ENCODE measurements at regions not wholly inside any gene's neighbourhood (a gene's known extent, or its start where the extent isn't known, plus 50 kb on each side); places are given as distances from the start of the nearest gene placed in this dataset.

GRCh38 chr2:160612266-160612856 is 118.8 kb upstream of the RBMS1 start:
- no peak for DNase-seq
- H3K36me3 ChIP-seq (replicated peaks in 1 of 2; ENCODE audit: control insufficient read depth in 1 of 2, insufficient read depth in 2 of 2, low read length in 2 of 2) = no peaks in the 10 kb centered on the region
- H2AFZ ChIP-seq (ENCODE audit: insufficient read depth, low read depth, low read length, poor library complexity, severe bottlenecking) = no peak overlapping the region
- TF ChIP-seq CTCF (IDR thresholded peaks at IDR 0.05) = no peak
- no peaks in the 10 kb centered on the region for H4K20me1 ChIP-seq (ENCODE audit: insufficient read depth, low read length)
- no peak overlapping the region for H3K27ac Mint-ChIP-seq
- H3K27me3 ChIP-seq (ENCODE audit: control insufficient read depth in 2 of 2, insufficient read depth in 2 of 2, low read length in 2 of 2) = no peaks in the 10 kb centered on the region
- H3K27me3 Mint-ChIP-seq (ENCODE audit: low read depth in 3 of 3) = peaks cover 0 to 4% (median 2%) of the 10 kb centered on the region in 3 donors
- H3K79me2 ChIP-seq (ENCODE audit: insufficient read depth, low read length) = no peaks in the 10 kb centered on the region
- intact Hi-C loops (cut with micrococcal nuclease) = no loop called here
- H3K36me3 Mint-ChIP-seq = peaks cover 0 to 14% of the 10 kb centered on the region in 2 donors
- H3K27ac ChIP-seq (ENCODE audit: low read depth in 1 of 2, low read length in 2 of 2) = no peak overlapping the region
- no peak overlapping the region for H3K4me2 ChIP-seq (replicated peaks; ENCODE audit: extremely low read depth, low read length, poor library complexity, severe bottlenecking)
- H3K9me3 ChIP-seq (replicated peaks in 1 of 2; ENCODE audit: control insufficient read depth in 1 of 2, insufficient read depth in 1 of 2, low read length in 2 of 2) = peaks cover 0 to 7% of the 10 kb centered on the region in 2 donors
- H3K4me1 ChIP-seq (ENCODE audit: control insufficient read depth in 1 of 2, insufficient read depth in 2 of 2, low read length in 2 of 2) = peaks cover 0 to 3% of the 10 kb centered on the region in 2 donors
- H3K9me3 Mint-ChIP-seq = peaks cover 8 to 17% (median 11%) of the 10 kb centered on the region in 7 donors
- no peak overlapping the region for H3K4me3 Mint-ChIP-seq
- H3K4me3 ChIP-seq (replicated peaks in 1 of 3; ENCODE audit: low read depth in 2 of 3, low read length in 3 of 3) = no peak overlapping the region
- H3K9ac ChIP-seq (ENCODE audit: insufficient read depth, low read length, poor library complexity, severe bottlenecking) = no peak overlapping the region
- peaks cover 6% of the 10 kb centered on the region for H3K4me1 Mint-ChIP-seq

DNA sequence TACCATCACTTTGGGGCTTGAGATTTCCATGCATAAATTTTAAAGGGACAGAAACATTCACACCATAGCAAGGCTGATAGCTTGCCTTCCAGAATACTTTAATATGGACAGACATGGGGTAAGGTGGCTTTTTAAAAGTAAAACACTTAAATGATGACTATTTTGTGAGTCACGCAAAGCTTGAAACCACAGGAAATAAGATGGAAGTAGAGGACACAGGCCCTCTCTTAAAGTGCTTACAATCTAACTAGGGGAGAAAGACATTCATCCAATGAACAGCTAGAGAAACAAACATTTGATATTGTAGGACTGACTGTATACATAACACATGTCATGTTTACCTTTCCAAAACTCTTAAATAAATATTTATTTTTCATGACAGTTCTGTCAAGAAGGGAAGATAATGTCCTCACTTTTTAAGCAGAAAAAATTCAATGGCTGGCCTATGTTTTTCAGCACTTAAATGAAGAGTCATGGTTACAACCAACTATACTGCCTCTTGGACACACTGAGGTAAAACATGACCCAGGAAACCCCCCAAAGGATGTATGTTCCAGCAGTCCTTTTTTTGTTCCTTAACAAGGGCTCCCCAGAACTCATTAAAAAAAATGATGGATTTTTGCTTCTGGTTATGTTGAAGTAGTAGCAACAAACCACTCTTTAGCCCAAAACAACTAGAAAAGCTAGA is 120.0 kb upstream of the RBMS1 start:
- intact Hi-C loops (cut with micrococcal nuclease) = no loop called here
- H3K79me2 ChIP-seq (ENCODE audit: insufficient read depth, low read length) = no peaks in the 10 kb centered on the region
- no peaks in the 10 kb centered on the region for H3K36me3 ChIP-seq (replicated peaks in 1 of 2; ENCODE audit: control insufficient read depth in 1 of 2, insufficient read depth in 2 of 2, low read length in 2 of 2)
- TF ChIP-seq CTCF (IDR thresholded peaks at IDR 0.05) = no peak
- H3K27me3 Mint-ChIP-seq (ENCODE audit: low read depth in 3 of 3) = peaks cover 0 to 4% (median 2%) of the 10 kb centered on the region in 3 donors
- peaks cover 0 to 14% of the 10 kb centered on the region in 2 donors for H3K36me3 Mint-ChIP-seq
- peaks cover 9 to 17% (median 11%) of the 10 kb centered on the region in 7 donors for H3K9me3 Mint-ChIP-seq
- H3K27ac ChIP-seq (ENCODE audit: low read depth in 1 of 2, low read length in 2 of 2) = no peak overlapping the region
- H3K4me2 ChIP-seq (replicated peaks; ENCODE audit: extremely low read depth, low read length, poor library complexity, severe bottlenecking) = no peak overlapping the region
- no peak overlapping the region for H2AFZ ChIP-seq (ENCODE audit: insufficient read depth, low read depth, low read length, poor library complexity, severe bottlenecking)
- no peaks in the 10 kb centered on the region for H4K20me1 ChIP-seq (ENCODE audit: insufficient read depth, low read length)
- peaks cover 0 to 3% of the 10 kb centered on the region in 2 donors for H3K4me1 ChIP-seq (ENCODE audit: control insufficient read depth in 1 of 2, insufficient read depth in 2 of 2, low read length in 2 of 2)
- H3K27ac Mint-ChIP-seq = peak overlapping the region in 1 of 7 donors; percentile 36
- DNase-seq = peak in 2 of 3 donors; percentile 19 to 27
- H3K4me1 Mint-ChIP-seq = peaks cover 6% of the 10 kb centered on the region
- no peak overlapping the region for H3K4me3 ChIP-seq (replicated peaks in 1 of 3; ENCODE audit: low read depth in 2 of 3, low read length in 3 of 3)
- no peak overlapping the region for H3K4me3 Mint-ChIP-seq
- no peaks in the 10 kb centered on the region for H3K27me3 ChIP-seq (ENCODE audit: control insufficient read depth in 2 of 2, insufficient read depth in 2 of 2, low read length in 2 of 2)
- WGBS (ENCODE audit: insufficient coverage) = no CpG with 5 or more reads among the region's 1 CpG
- no peak overlapping the region for H3K9ac ChIP-seq (ENCODE audit: insufficient read depth, low read length, poor library complexity, severe bottlenecking)
- peaks cover 0 to 7% of the 10 kb centered on the region in 2 donors for H3K9me3 ChIP-seq (replicated peaks in 1 of 2; ENCODE audit: control insufficient read depth in 1 of 2, insufficient read depth in 1 of 2, low read length in 2 of 2)

Data from CD14-positive monocyte (primary cell).